Neural cell (in vitro differentiated cells): ENCODE measurements at regions not wholly inside any gene's neighbourhood (a gene's known extent, or its start where the extent isn't known, plus 50 kb on each side); places are given as distances from the start of the nearest gene placed in this dataset.

Experiments
- EZH2 ChIP-seq: fragments of 200-600, 300-800 bp; shearing (Covaris generic), sonication (generic); IDR thresholded peaks from 2 replicates; pipeline ENCODE4 v1.6.1; 2014; ENCODE audit warnings: antibody characterized with exemption, low read length, borderline replicate concordance, mild to moderate bottlenecking; ENCODE audit not compliant: insufficient read depth, poor library complexity, severe bottlenecking
- MXI1 ChIP-seq: fragments of 450-650 bp; conservative IDR thresholded peaks from 2 replicates; pipeline ENCODE4 v1.6.1; 2014; ENCODE audit warnings: antibody characterized with exemption, mild to moderate bottlenecking; ENCODE audit not compliant: poor library complexity, severe bottlenecking
- TF ChIP-seq, protein P1 (sequence below): fragments of 450-650 bp; IDR thresholded peaks from 2 replicates; pipeline ENCODE4 v1.5.1; 2014; ENCODE audit warnings: antibody characterized with exemption, mild to moderate bottlenecking, moderate library complexity; ENCODE audit not compliant: poor library complexity, severe bottlenecking

DNA sequence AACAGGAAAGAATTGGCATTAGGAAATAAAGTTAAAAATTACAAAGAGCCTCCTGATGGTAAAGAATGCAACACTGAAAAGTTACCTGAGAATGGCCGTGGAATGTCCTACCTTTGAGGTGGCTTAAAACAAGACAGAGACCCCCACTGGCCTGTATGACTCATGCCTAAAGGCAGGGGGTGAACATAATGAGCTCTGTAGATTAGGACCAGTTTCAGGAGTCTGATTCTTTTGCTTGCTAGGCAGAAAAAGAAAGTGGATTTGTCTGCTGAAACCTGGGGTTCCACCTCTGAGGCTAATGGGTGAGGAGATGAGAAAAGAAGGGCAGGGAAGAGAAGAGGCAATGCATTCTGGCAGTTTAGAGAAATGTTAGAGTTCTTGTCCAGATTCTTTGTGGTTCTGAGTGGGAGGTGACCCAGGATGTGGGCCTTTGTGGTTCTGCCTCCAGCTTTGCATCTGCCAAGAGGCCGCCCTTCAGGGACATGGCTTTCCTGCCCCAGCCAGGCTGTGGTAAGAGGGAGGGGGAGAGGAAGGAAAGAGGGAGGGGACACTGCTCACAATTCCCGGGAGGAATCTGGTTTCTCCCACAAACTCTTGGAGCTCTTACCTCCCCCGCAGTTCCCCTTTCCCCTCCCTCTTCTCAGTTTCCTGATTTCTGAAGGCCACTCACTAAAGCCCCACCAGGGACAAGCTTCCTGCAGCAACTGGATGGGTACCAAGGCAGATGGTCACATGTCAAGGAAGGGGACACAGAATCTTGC is 109.6 kb downstream of the EFNB1 start:
- TF ChIP-seq, protein P1, sequence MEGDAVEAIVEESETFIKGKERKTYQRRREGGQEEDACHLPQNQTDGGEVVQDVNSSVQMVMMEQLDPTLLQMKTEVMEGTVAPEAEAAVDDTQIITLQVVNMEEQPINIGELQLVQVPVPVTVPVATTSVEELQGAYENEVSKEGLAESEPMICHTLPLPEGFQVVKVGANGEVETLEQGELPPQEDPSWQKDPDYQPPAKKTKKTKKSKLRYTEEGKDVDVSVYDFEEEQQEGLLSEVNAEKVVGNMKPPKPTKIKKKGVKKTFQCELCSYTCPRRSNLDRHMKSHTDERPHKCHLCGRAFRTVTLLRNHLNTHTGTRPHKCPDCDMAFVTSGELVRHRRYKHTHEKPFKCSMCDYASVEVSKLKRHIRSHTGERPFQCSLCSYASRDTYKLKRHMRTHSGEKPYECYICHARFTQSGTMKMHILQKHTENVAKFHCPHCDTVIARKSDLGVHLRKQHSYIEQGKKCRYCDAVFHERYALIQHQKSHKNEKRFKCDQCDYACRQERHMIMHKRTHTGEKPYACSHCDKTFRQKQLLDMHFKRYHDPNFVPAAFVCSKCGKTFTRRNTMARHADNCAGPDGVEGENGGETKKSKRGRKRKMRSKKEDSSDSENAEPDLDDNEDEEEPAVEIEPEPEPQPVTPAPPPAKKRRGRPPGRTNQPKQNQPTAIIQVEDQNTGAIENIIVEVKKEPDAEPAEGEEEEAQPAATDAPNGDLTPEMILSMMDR, result no peak
- TF ChIP-seq EZH2 (no peak), MXI1 (no peak)
